IMR-90 (cell line): ENCODE measurements at regions not wholly inside any gene's neighbourhood (a gene's known extent, or its start where the extent isn't known, plus 50 kb on each side); places are given as distances from the start of the nearest gene placed in this dataset.

Source experiments
- ATAC-seq: fragments of 200-7000 bp; cut with Tn5 transposase; 2 replicates; pipeline ENCODE4 v1.9.1; 2020; ENCODE audit warnings: low read depth, mild to moderate bottlenecking, moderate library complexity
- BruUV-seq: library from RNA; stranded (reverse); fragments of 400-500 nt; replicated peaks from 2 replicates; lab custom pipeline; 2021; lab: Mats Ljungman, UMichigan
- CTCF ChIA-PET: fragments of 300-600 bp; formaldehyde crosslinking; extraction: SDS; loops from one replicate; lab custom pipeline; 2021; ENCODE audit warnings: antibody characterized with exemption; lab: Yijun Ruan, JAX
- POLR2A ChIA-PET: fragments of 300-600 bp; sonication (Branson Sonifier 250); formaldehyde crosslinking; loops from one replicate; lab custom pipeline; 2022; ENCODE audit warnings: antibody characterized with exemption; ENCODE audit not compliant: unreplicated experiment; lab: Charles Lee
- DNase-seq: peaks from one replicate; pipeline ENCODE4 v3.0.0; 2013
- H2AFZ ChIP-seq: replicated peaks from 2 replicates; pipeline ENCODE3; 2013; ENCODE audit warnings: low read length, mild to moderate bottlenecking; ENCODE audit not compliant: poor library complexity
- H2AK5ac ChIP-seq: 2 replicates; pipeline ENCODE4 v1.6.1; 2013; ENCODE audit warnings: low read depth, low read length, inconsistent platforms
- H2AK9ac ChIP-seq: replicated peaks from 2 replicates; pipeline ENCODE3; 2013; ENCODE audit warnings: mild to moderate bottlenecking, low read depth, low read length, moderate library complexity; ENCODE audit not compliant: poor library complexity
- H2BK120ac ChIP-seq: 2 replicates; pipeline ENCODE4 v1.6.1; 2013; ENCODE audit warnings: low read depth, low read length, inconsistent platforms
- H2BK15ac ChIP-seq: 3 replicates; pipeline ENCODE4 v1.6.1; 2013; ENCODE audit warnings: low read depth, low read length, inconsistent platforms
- H2BK20ac ChIP-seq: 2 replicates; pipeline ENCODE4 v1.6.1; 2013; ENCODE audit warnings: low read depth, mild to moderate bottlenecking, inconsistent platforms, low read length, moderate library complexity
- H2BK5ac ChIP-seq: 2 replicates; pipeline ENCODE4 v1.6.1; 2013; ENCODE audit warnings: mild to moderate bottlenecking, low read depth, low read length, inconsistent platforms; ENCODE audit not compliant: poor library complexity, severe bottlenecking
- H3K14ac ChIP-seq: replicated peaks from 2 replicates; pipeline ENCODE4 v1.6.1; 2013; ENCODE audit warnings: low read depth, low read length, inconsistent platforms
- H3K18ac ChIP-seq: 2 replicates; pipeline ENCODE4 v1.6.1; 2013; ENCODE audit warnings: low read depth, low read length, control low read depth
- H3K23ac ChIP-seq: 2 replicates; pipeline ENCODE4 v1.6.1; 2013; ENCODE audit warnings: low read depth, low read length, inconsistent platforms
- H3K27ac ChIP-seq: 2 replicates; pipeline ENCODE4 v1.5.1; 2013; ENCODE audit warnings: mild to moderate bottlenecking, control low read depth, low read length; ENCODE audit not compliant: insufficient read depth
- H3K27me3 ChIP-seq: 2 replicates; pipeline ENCODE4 v1.6.1; 2013; ENCODE audit warnings: low read length; ENCODE audit not compliant: control insufficient read depth, insufficient read depth
- H3K36me3 ChIP-seq: 2 replicates; pipeline ENCODE4 v1.6.1; 2013; ENCODE audit warnings: low read length, mixed read lengths; ENCODE audit not compliant: control insufficient read depth, insufficient read depth
- H3K4ac ChIP-seq: 2 replicates; pipeline ENCODE4 v1.6.1; 2013; ENCODE audit warnings: low read depth, low read length, inconsistent platforms
- H3K4me1 ChIP-seq: 2 replicates; pipeline ENCODE4 v1.6.1; 2013; ENCODE audit warnings: low read length, mixed read lengths; ENCODE audit not compliant: control insufficient read depth, insufficient read depth
- H3K4me2 ChIP-seq: 2 replicates; pipeline ENCODE4 v1.6.1; 2013; ENCODE audit warnings: low read depth, mild to moderate bottlenecking, control low read depth, low read length, moderate library complexity
- H3K4me3 ChIP-seq: 2 replicates; pipeline ENCODE4 v1.5.1; 2013; ENCODE audit warnings: low read depth, mild to moderate bottlenecking, control low read depth, low read length, moderate library complexity; ENCODE audit not compliant: insufficient read depth
- H3K56ac ChIP-seq: 2 replicates; pipeline ENCODE4 v1.6.1; 2013; ENCODE audit warnings: low read length, inconsistent platforms; ENCODE audit not compliant: insufficient read depth; ENCODE audit errors: extremely low read depth
- H3K79me1 ChIP-seq, 2 experiments: 2 replicates each; pipeline ENCODE4 v1.6.1; 2013; ENCODE audit warnings: low read length in 2 of 2, inconsistent platforms in 1 of 2, low read depth in 1 of 2
- H3K9ac ChIP-seq: 2 replicates; pipeline ENCODE4 v1.6.1; 2013; ENCODE audit warnings: low read depth, low read length, control low read depth
- H3K9me1 ChIP-seq: 2 replicates; pipeline ENCODE4 v1.6.1; 2013; ENCODE audit warnings: low read length, inconsistent platforms; ENCODE audit not compliant: insufficient read depth
- H3K9me3 ChIP-seq: 2 replicates; pipeline ENCODE4 v1.6.1; 2013; ENCODE audit warnings: low read length; ENCODE audit not compliant: control insufficient read depth, insufficient read depth
- H4K20me1 ChIP-seq: 2 replicates; pipeline ENCODE4 v1.6.1; 2013; ENCODE audit warnings: low read length, inconsistent platforms; ENCODE audit not compliant: insufficient read depth
- H4K5ac ChIP-seq: 2 replicates; pipeline ENCODE4 v1.6.1; 2013; ENCODE audit warnings: mild to moderate bottlenecking, low read depth, low read length, control low read depth
- H4K8ac ChIP-seq, 2 experiments: 2 replicates each; pipeline ENCODE4 v1.6.1; 2013; ENCODE audit warnings: low read depth in 2 of 2, low read length in 2 of 2, control low read depth in 1 of 2, inconsistent platforms in 1 of 2
- H4K91ac ChIP-seq: 2 replicates; pipeline ENCODE4 v1.6.1; 2013; ENCODE audit warnings: low read depth, low read length, inconsistent platforms; ENCODE audit not compliant: insufficient read depth
- ELK1 ChIP-seq: fragments of 150-350 bp; IDR thresholded peaks from 2 replicates; pipeline ENCODE4 v1.6.1; 2016; ENCODE audit warnings: low read depth, mild to moderate bottlenecking, low read length, moderate library complexity, borderline replicate concordance
- FOS ChIP-seq: fragments of 150-350 bp; IDR thresholded peaks from 2 replicates; pipeline ENCODE4 v1.6.1; 2016; ENCODE audit warnings: low read depth, low read length
- MXI1 ChIP-seq: IDR thresholded peaks from 2 replicates; pipeline ENCODE4 v1.6.1; 2012; ENCODE audit warnings: low read depth, mild to moderate bottlenecking, low read length, moderate library complexity, borderline replicate concordance
- WGBS, 2 experiments: methylation state at CpG; one replicate each; pipeline versions ENCODE4 v1.1.5 to v1.1.7; 2013; ENCODE audit warnings: missing lambda C conversion rate in 2 of 2; ENCODE audit not compliant: insufficient read length in 1 of 2; ENCODE audit errors: extremely low coverage in 2 of 2; 5-methylcytosine and 5-hydroxymethylcytosine counted together
- dilution Hi-C: fragments of 300-500 bp; cut with HindIII; formaldehyde crosslinking; loops from one replicate; pipeline ENCODE4 v1.14.3; 2018; ENCODE audit warnings: low sequenced_read_pairs; ENCODE audit not compliant: unreplicated experiment
- in situ Hi-C: fragments of 300-500 bp; cut with MboI; formaldehyde crosslinking; loops from 3 replicates; pipeline ENCODE4 v1.14.3; 2019; ENCODE audit warnings: low sequenced_read_pairs, inconsistent platforms, mixed read lengths
- intact Hi-C: fragments of 100-400 bp; cut with micrococcal nuclease; formaldehyde crosslinking; loops from 2 replicates; pipeline ENCODE4 v1.10.0; 2022

GRCh38 chr5:133894143-133894542 lies 74.3 kb downstream of the C5orf15 start:
- CTCF ChIA-PET = no interaction called here
- no peak for TF ChIP-seq ELK1
- no peak for TF ChIP-seq MXI1
- no peak for TF ChIP-seq FOS

More at GRCh38 chr5:133894143-133894542, 74.3 kb downstream of the C5orf15 start:
- H3K27me3 ChIP-seq = peaks cover 46% of the 10 kb centered on the region
- H4K8ac ChIP-seq = no peak overlapping the region
- no peak overlapping the region for H2AFZ ChIP-seq
- POLR2A ChIA-PET = no interaction called here
- H3K23ac ChIP-seq = no peak overlapping the region
- H4K5ac ChIP-seq = no peak overlapping the region
- dilution Hi-C loops = no loop called here
- DNase-seq (no peak), ATAC-seq (no peak)
- no peak overlapping the region for H3K4me3 ChIP-seq
- intact Hi-C loops = no loop called here
- no peak overlapping the region for H3K4me2 ChIP-seq
- H3K4me1 ChIP-seq = no peaks in the 10 kb centered on the region
- no peaks in the 10 kb centered on the region for H3K79me1 ChIP-seq
- H2BK15ac ChIP-seq = no peak overlapping the region
- no peaks in the 10 kb centered on the region; the same call in 1 of the 2 replicates for H3K9me1 ChIP-seq
- H3K36me3 ChIP-seq = no peaks in the 10 kb centered on the region
- no peak overlapping the region for H3K9ac ChIP-seq
- H4K20me1 ChIP-seq = no peaks in the 10 kb centered on the region
- 40% methylated on average over 2 of the region's 5 CpGs; no CpG with 5 or more reads in 1 of the 2 experiments for WGBS, 2 experiments
- H4K91ac ChIP-seq = no peak overlapping the region
- H3K18ac ChIP-seq = no peak overlapping the region
- H3K9me3 ChIP-seq = no peaks in the 10 kb centered on the region
- no peak overlapping the region for H2AK5ac ChIP-seq
- H2BK5ac ChIP-seq = no peak overlapping the region
- no TSS peak for BruUV-seq
- no peak overlapping the region for H3K56ac ChIP-seq
- H3K14ac ChIP-seq = no peak overlapping the region
- in situ Hi-C loops = no loop called here
- no peak overlapping the region for H2BK120ac ChIP-seq
- H2AK9ac ChIP-seq = no peak overlapping the region
- H2BK20ac ChIP-seq = no peak overlapping the region
- no peak overlapping the region for H3K4ac ChIP-seq
- no peak overlapping the region for H3K27ac ChIP-seq
